Neuron (in vitro differentiated cells): ENCODE measurements at regions not wholly inside any gene's neighbourhood (a gene's known extent, or its start where the extent isn't known, plus 50 kb on each side); places are given as distances from the start of the nearest gene placed in this dataset.

Source experiments
- H2AFZ ChIP-seq: one replicate; pipeline ENCODE4 v1.6.1; 2013; ENCODE audit warnings: low read depth, mild to moderate bottlenecking, inconsistent platforms, low read length, moderate library complexity
- H3K27me3 ChIP-seq: one replicate; pipeline ENCODE4 v1.6.1; 2013; ENCODE audit warnings: low read length; ENCODE audit not compliant: insufficient read depth
- H3K36me3 ChIP-seq: one replicate; pipeline ENCODE4 v1.6.1; 2013; ENCODE audit warnings: low read length; ENCODE audit not compliant: insufficient read depth
- H3K4me1 ChIP-seq: one replicate; pipeline ENCODE4 v1.6.1; 2013; ENCODE audit warnings: low read length; ENCODE audit not compliant: insufficient read depth
- H3K4me3 ChIP-seq: 2 replicates; pipeline ENCODE4 v1.5.1; 2013; ENCODE audit warnings: mild to moderate bottlenecking, low read length, moderate library complexity
- H3K9me3 ChIP-seq: one replicate; pipeline ENCODE4 v1.6.1; 2013; ENCODE audit warnings: low read length

- Histone ChIP-seq H3K4me1 (no peaks in the 10 kb centered on the region), H3K27me3 (no peaks in the 10 kb centered on the region), H3K4me3 (no peak overlapping the region), H3K36me3 (no peaks in the 10 kb centered on the region), H2AFZ (no peak overlapping the region), H3K9me3 (peaks cover 2% of the 10 kb centered on the region)
These were observed 455.8 kb upstream of the FAT3 start for GRCh38 chr11:91768783-91769182.

GRCh38 chr11:91763331-91763730 lies 461.3 kb upstream of the FAT3 start:
- Histone ChIP-seq H3K27me3 (no peaks in the 10 kb centered on the region), H3K4me3 (no peak overlapping the region), H3K9me3 (no peaks in the 10 kb centered on the region), H2AFZ (no peak overlapping the region), H3K4me1 (no peaks in the 10 kb centered on the region), H3K36me3 (no peaks in the 10 kb centered on the region)

- no peaks in the 10 kb centered on the region for H3K4me1 ChIP-seq
- H3K9me3 ChIP-seq, result no peaks in the 10 kb centered on the region
- H2AFZ ChIP-seq, result no peak overlapping the region
- H3K4me3 ChIP-seq, result no peak overlapping the region
- no peaks in the 10 kb centered on the region for H3K36me3 ChIP-seq
- no peaks in the 10 kb centered on the region for H3K27me3 ChIP-seq
These were observed 463.1 kb upstream of the FAT3 start for GRCh38 chr11:91761406-91762025.

GRCh38 chr11:91756829-91757480 lies 467.7 kb upstream of the FAT3 start:
- Histone ChIP-seq H3K36me3 (no peaks in the 10 kb centered on the region), H3K4me3 (no peak overlapping the region), H3K27me3 (no peaks in the 10 kb centered on the region), H3K9me3 (no peaks in the 10 kb centered on the region), H3K4me1 (no peaks in the 10 kb centered on the region), H2AFZ (no peak overlapping the region)

GRCh38 chr11:91755951-91756707 lies 468.5 kb upstream of the FAT3 start:
- no peaks in the 10 kb centered on the region for H3K27me3 ChIP-seq
- H2AFZ ChIP-seq, result no peak overlapping the region
- H3K36me3 ChIP-seq, result no peaks in the 10 kb centered on the region
- no peaks in the 10 kb centered on the region for H3K4me1 ChIP-seq
- H3K9me3 ChIP-seq, result no peaks in the 10 kb centered on the region
- H3K4me3 ChIP-seq, result no peak overlapping the region

GRCh38 chr11:91755526-91755925 lies 469.1 kb upstream of the FAT3 start:
- Histone ChIP-seq H3K4me3 (no peak overlapping the region), H3K36me3 (no peaks in the 10 kb centered on the region)

GRCh38 chr11:91749251-91749650 lies 475.4 kb upstream of the FAT3 start:
- no peak overlapping the region for H3K4me3 ChIP-seq
- no peak overlapping the region for H2AFZ ChIP-seq
- no peaks in the 10 kb centered on the region for H3K4me1 ChIP-seq
- no peaks in the 10 kb centered on the region for H3K36me3 ChIP-seq
- no peaks in the 10 kb centered on the region for H3K27me3 ChIP-seq
- H3K9me3 ChIP-seq, result no peaks in the 10 kb centered on the region

More at GRCh38 chr11:91755526-91755925, 469.1 kb upstream of the FAT3 start:
- no peak overlapping the region for H2AFZ ChIP-seq
- H3K9me3 ChIP-seq, result no peaks in the 10 kb centered on the region
- H3K27me3 ChIP-seq, result no peaks in the 10 kb centered on the region
- H3K4me1 ChIP-seq, result no peaks in the 10 kb centered on the region

- H2AFZ ChIP-seq, result no peak overlapping the region
These were observed 482.5 kb upstream of the FAT3 start for GRCh38 chr11:91742155-91742554.

GRCh38 chr11:91731051-91731450 lies 493.6 kb upstream of the FAT3 start:
- Histone ChIP-seq H2AFZ (no peak overlapping the region), H3K36me3 (no peaks in the 10 kb centered on the region), H3K4me3 (no peak overlapping the region), H3K27me3 (no peaks in the 10 kb centered on the region), H3K9me3 (no peaks in the 10 kb centered on the region), H3K4me1 (peaks cover 8% of the 10 kb centered on the region)

More at GRCh38 chr11:91742155-91742554, 482.5 kb upstream of the FAT3 start:
- Histone ChIP-seq H3K27me3 (no peaks in the 10 kb centered on the region), H3K4me1 (no peaks in the 10 kb centered on the region), H3K4me3 (no peak overlapping the region), H3K9me3 (no peaks in the 10 kb centered on the region), H3K36me3 (no peaks in the 10 kb centered on the region)

- Histone ChIP-seq H3K4me1 (peaks cover 8% of the 10 kb centered on the region), H3K4me3 (no peak overlapping the region), H3K36me3 (no peaks in the 10 kb centered on the region), H2AFZ (no peak overlapping the region), H3K27me3 (no peaks in the 10 kb centered on the region), H3K9me3 (no peaks in the 10 kb centered on the region)
These were observed 494.0 kb upstream of the FAT3 start for GRCh38 chr11:91730620-91731019.

GRCh38 chr11:91730057-91730456 lies 494.6 kb upstream of the FAT3 start:
- H3K9me3 ChIP-seq, result no peaks in the 10 kb centered on the region
- H2AFZ ChIP-seq, result peak overlapping the region; percentile 65
- peaks cover 8% of the 10 kb centered on the region for H3K4me1 ChIP-seq
- H3K36me3 ChIP-seq, result no peaks in the 10 kb centered on the region
- H3K27me3 ChIP-seq, result no peaks in the 10 kb centered on the region
- no peak overlapping the region for H3K4me3 ChIP-seq

- Histone ChIP-seq H3K9me3 (no peaks in the 10 kb centered on the region), H3K4me1 (no peaks in the 10 kb centered on the region), H3K36me3 (no peaks in the 10 kb centered on the region), H3K4me3 (no peak overlapping the region), H3K27me3 (no peaks in the 10 kb centered on the region), H2AFZ (no peak overlapping the region)
These were observed 507.4 kb upstream of the FAT3 start for GRCh38 chr11:91717169-91717568.

- Histone ChIP-seq H3K4me3 (no peak overlapping the region), H3K9me3 (no peaks in the 10 kb centered on the region), H3K27me3 (no peaks in the 10 kb centered on the region), H2AFZ (no peak overlapping the region), H3K36me3 (no peaks in the 10 kb centered on the region), H3K4me1 (no peaks in the 10 kb centered on the region)
These were observed 516.8 kb upstream of the FAT3 start for GRCh38 chr11:91707652-91708482.
